Stimulated activated CD8-positive, alpha-beta memory T cell treated with anti-CD3 and anti-CD28 coated beads, Interleukin-4, amount 100 ng/mL, for 4 hours (primary cell): ENCODE measurements at regions not wholly inside any gene's neighbourhood (a gene's known extent, or its start where the extent isn't known, plus 50 kb on each side); places are given as distances from the start of the nearest gene placed in this dataset.

Experiments used
- DNase-seq, 2 donors: peaks; one replicate each; pipeline ENCODE4 v3.0.0-alpha.2; 2020; ENCODE audit warnings: low read depth in 2 of 2, low spot score in 1 of 2

- DNase-seq, result no peak
Measured at GRCh38 chr13:59570204-59570603, 593.5 kb downstream of the DIAPH3 start.

DNA sequence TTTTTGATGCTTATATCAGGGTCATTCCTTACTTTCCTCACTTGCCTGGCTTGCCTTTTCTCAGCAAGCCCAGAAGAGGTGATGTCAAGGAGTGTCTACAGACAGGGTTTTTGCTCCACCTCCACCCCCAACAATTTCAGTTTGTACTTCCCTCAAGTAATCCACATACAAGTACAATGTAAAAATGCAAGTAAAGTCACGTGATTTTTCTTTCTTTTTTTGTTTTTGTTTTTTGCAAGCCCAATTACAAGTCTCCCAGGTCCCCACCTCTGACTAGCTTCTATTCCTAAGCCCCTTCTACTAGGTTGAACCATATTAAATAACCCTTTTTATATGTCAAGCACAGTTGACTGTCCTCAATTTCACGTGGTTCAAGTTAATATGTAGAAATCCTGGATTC, 579.6 kb downstream of the DIAPH3 start:
- DNase-seq, result no peak

GRCh38 chr13:59584761-59585670, 578.7 kb downstream of the DIAPH3 start:
- DNase-seq, result no peak

- no peak for DNase-seq
Measured at GRCh38 chr13:59587030-59587429, 576.7 kb downstream of the DIAPH3 start.

GRCh38 chr13:59587971-59588716, 575.6 kb downstream of the DIAPH3 start:
- no peak for DNase-seq

DNA sequence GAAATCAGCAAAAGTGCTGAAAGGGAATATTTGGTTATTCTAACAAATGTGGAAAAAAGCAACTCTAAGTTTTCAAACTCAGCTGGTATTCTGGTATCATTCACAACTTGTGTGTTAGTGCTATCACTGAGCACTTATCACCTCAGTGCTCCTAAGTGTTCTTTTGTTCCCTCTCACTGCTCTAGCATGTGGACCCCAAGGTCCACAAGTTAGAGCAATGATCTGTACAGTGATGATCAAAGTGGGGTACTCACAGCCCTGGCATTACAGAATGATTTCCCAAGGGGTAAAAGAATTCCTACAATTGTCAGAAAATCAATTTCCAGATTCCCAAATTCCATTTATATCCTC, 575.0 kb downstream of the DIAPH3 start:
- DNase-seq, result no peak

GRCh38 chr13:59601993-59602392, 561.7 kb downstream of the DIAPH3 start:
- DNase-seq, result no peak

DNA sequence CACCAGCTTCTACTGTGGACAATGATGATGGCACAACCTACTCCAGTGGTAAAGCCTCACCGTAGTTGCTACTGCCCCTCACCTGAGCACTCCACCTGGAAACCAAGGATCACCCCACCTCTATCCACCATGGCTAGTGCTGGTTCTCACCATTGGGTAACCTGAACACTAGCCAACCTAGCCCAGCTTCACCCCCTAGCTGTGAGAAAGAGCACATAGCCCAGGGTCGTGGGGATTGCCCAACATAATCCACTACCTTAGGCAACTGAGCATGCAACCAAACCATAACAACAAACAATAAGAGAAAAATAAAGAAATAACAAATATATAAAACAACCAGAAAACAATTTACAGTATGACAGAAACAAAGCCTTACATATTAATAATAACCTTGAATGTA, 560.1 kb downstream of the DIAPH3 start:
- no peak for DNase-seq

GRCh38 chr13:59607172-59607571, 556.6 kb downstream of the DIAPH3 start:
- DNase-seq, result no peak

GRCh38 chr13:59607780-59608233, 555.9 kb downstream of the DIAPH3 start:
- DNase-seq, result no peak

DNA sequence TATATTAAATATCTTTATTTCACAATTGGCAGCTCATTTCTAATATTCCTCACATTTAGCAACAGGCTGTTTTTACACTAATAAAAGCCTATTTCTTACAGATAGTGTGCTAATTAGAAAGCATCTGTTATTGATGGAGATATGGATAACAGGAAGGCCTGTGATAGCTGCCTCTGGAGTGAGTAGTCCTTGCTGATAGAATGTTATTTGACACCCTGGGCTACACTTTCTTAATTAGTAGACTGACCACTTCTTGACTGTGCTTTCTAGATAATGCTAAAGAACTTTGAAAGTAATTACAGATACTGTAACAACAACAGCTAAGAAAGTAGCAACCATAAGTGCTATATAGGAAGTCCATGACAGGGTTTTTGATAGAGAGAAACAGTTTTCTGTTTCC, 554.3 kb downstream of the DIAPH3 start:
- no peak for DNase-seq
